Bronchial epithelial cell (primary cell): ENCODE measurements at regions not wholly inside any gene's neighbourhood (a gene's known extent, or its start where the extent isn't known, plus 50 kb on each side); places are given as distances from the start of the nearest gene placed in this dataset.

Experiments
- DNase-seq: peaks from one replicate; pipeline ENCODE4 v3.0.0-alpha.2; 2010; ENCODE audit warnings: low read depth
- FAIRE-seq: peaks from 2 replicates; lab custom pipeline; 2011; peaks lifted over from hg19 to GRCh38; lab: Jason Lieb, UNC
- H3K27me3 ChIP-seq: 2 replicates; pipeline ENCODE4 v1.5.1; 2011; ENCODE audit warnings: low read length; ENCODE audit not compliant: control insufficient read depth, insufficient read depth
- H3K36me3 ChIP-seq: 2 replicates; pipeline ENCODE4 v1.5.1; 2011; ENCODE audit warnings: low read length; ENCODE audit not compliant: control insufficient read depth, insufficient read depth
- H3K4me3 ChIP-seq: 2 replicates; pipeline ENCODE4 v1.5.1; 2011; ENCODE audit warnings: mild to moderate bottlenecking, low read depth, low read length, control low read depth
- TF ChIP-seq, protein P1 (sequence below): IDR thresholded peaks from 2 replicates; pipeline ENCODE4 v1.5.1; 2011; ENCODE audit warnings: mild to moderate bottlenecking, moderate library complexity, low read length, control low read depth, inconsistent platforms; ENCODE audit not compliant: insufficient read depth, severe bottlenecking

GRCh38 chr18:62629031-62629430 is 86.3 kb upstream of the PHLPP1 start:
- no peak for FAIRE-seq
- DNase-seq, result no peak
- Histone ChIP-seq H3K27me3 (no peaks in the 10 kb centered on the region), H3K4me3 (no peak overlapping the region), H3K36me3 (no peaks in the 10 kb centered on the region)
- TF ChIP-seq, protein P1, sequence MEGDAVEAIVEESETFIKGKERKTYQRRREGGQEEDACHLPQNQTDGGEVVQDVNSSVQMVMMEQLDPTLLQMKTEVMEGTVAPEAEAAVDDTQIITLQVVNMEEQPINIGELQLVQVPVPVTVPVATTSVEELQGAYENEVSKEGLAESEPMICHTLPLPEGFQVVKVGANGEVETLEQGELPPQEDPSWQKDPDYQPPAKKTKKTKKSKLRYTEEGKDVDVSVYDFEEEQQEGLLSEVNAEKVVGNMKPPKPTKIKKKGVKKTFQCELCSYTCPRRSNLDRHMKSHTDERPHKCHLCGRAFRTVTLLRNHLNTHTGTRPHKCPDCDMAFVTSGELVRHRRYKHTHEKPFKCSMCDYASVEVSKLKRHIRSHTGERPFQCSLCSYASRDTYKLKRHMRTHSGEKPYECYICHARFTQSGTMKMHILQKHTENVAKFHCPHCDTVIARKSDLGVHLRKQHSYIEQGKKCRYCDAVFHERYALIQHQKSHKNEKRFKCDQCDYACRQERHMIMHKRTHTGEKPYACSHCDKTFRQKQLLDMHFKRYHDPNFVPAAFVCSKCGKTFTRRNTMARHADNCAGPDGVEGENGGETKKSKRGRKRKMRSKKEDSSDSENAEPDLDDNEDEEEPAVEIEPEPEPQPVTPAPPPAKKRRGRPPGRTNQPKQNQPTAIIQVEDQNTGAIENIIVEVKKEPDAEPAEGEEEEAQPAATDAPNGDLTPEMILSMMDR, result no peak

DNA sequence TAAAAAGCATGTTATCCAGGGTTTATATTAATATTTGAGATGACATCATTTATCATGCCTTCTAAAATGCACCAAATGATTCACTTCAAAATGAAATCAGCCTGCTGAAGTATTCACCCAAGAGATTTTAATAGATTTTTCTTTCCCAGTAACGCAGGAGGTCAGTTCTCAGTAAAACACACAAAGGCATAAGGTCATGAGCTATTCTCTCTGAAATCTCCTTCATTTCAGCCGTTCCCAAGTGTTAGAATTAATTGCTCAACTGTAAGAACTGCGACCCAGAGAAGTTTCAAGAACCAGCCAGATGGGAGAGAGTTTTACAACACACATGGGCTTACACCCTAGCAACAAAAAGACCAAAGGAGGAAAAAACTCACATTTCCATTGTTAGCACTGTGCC is 84.2 kb upstream of the PHLPP1 start:
- no peak for FAIRE-seq
- TF ChIP-seq, protein P1, result no peak

DNA sequence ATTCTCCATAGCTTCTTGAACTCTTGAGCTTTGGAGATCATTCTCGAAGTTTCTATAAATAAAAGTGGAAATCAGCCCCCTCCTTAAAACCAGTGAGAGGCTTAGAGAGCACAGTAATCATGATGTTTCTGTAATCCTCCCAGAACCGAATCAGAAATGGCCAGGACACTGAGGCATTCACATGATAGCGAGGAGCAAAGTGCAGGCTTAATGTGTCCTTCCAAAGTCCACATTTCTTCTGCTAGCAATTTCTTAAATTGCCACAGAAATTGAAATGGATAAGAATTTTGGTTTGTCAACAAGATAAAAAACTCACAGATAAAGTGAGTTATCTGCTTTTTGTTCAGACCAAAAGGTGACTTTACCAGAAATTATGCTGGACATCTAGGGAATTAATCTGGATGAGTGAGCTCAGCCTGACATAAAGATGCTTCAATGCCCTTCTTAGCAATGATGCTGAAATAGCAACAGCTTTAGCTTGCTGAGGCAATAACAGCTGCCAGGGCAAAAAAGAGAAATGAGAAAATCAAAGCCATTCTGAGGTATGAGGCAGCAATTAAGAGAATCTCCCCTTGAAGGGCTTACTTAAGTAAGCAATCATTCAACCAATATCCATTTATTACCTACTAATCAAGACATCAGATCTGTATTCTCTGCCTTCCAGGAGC is 82.4 kb upstream of the PHLPP1 start:
- TF ChIP-seq, protein P1, result no peak
- FAIRE-seq, result no peak

More for the DNA sequence above, 84.2 kb upstream of the PHLPP1 start:
- Histone ChIP-seq H3K4me3 (no peak overlapping the region), H3K27me3 (no peaks in the 10 kb centered on the region), H3K36me3 (no peaks in the 10 kb centered on the region)
- DNase-seq, result no peak

GRCh38 chr18:62634458-62634857 is 80.9 kb upstream of the PHLPP1 start:
- DNase-seq, result no peak
- FAIRE-seq, result no peak
- Histone ChIP-seq H3K36me3 (no peaks in the 10 kb centered on the region), H3K4me3 (no peak overlapping the region), H3K27me3 (no peaks in the 10 kb centered on the region)
- TF ChIP-seq, protein P1, result no peak

More for the DNA sequence above, 82.4 kb upstream of the PHLPP1 start:
- H3K36me3 ChIP-seq, result no peaks in the 10 kb centered on the region
- no peaks in the 10 kb centered on the region for H3K27me3 ChIP-seq
- no peak for DNase-seq
- H3K4me3 ChIP-seq, result no peak overlapping the region

DNA sequence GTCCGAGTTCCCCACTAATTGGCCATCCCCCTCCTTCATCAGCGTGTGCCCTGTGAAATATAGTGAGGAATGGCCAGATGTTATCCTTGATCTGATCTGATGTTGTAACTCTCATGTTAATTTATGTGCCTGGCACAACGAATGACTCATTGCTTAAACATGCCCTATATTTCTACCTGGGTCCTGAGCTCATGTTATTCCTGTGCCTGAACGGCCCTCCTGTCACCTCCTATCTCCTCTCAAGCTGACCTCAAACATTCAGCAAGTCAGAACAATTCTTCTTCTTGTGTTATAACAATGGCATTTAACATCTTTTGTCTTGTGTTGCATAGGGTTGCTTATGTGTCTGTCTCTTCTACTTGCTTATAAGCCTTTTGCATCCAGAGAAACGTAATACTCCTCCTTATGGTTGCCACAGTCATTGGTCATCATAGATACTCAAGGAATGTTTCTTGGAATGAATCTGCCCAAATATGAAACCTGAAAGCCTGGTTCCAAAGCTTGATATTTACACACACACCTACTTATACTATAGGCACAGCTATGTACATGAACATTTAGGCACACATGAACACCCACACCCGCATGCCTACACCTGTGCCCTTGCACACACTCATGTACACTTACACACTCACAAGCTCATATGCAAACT is 80.2 kb upstream of the PHLPP1 start:
- Histone ChIP-seq H3K27me3 (no peaks in the 10 kb centered on the region), H3K4me3 (no peak overlapping the region), H3K36me3 (no peaks in the 10 kb centered on the region)
- DNase-seq (peak; percentile 89), FAIRE-seq (peak; percentile 58)
- TF ChIP-seq, protein P1, result no peak
